HEK293 (cell line): ENCODE measurements at regions not wholly inside any gene's neighbourhood (a gene's known extent, or its start where the extent isn't known, plus 50 kb on each side); places are given as distances from the start of the nearest gene placed in this dataset.

Source experiments
- CTCF ChIA-PET: fragments of 350-600 bp; formaldehyde crosslinking; extraction: SDS; loops from one replicate; lab custom pipeline; 2021; ENCODE audit warnings: antibody characterized with exemption; lab: Yijun Ruan, JAX
- POLR2A ChIA-PET: fragments of 300-600 bp; formaldehyde crosslinking; extraction: SDS; loops from one replicate; lab custom pipeline; 2020; ENCODE audit warnings: antibody characterized with exemption, inconsistent platforms; lab: Yijun Ruan, JAX
- H3K27ac ChIP-seq: fragments of 200-500 bp; sonication (Bioruptor generic); 2 replicates; pipeline ENCODE4 v1.5.1; 2014; ENCODE audit warnings: low read depth, low read length, control low read depth, inconsistent platforms; ENCODE audit errors: extremely low read depth
- H3K36me3 ChIP-seq, 2 experiments: fragments of 200-500 bp in 1 of 2; sonication (Bioruptor generic) in 1 of 2; 1 replicate in 1 of 2; 2 replicates in 1 of 2; pipeline ENCODE4 v1.5.1; 2014 to 2017; ENCODE audit warnings: inconsistent platforms in 2 of 2, low read length in 2 of 2; ENCODE audit not compliant: control insufficient read depth in 2 of 2, insufficient read depth in 1 of 2
- H3K4me1 ChIP-seq: fragments of 200-500 bp; sonication (Bioruptor generic); 2 replicates; pipeline ENCODE4 v1.5.1; 2014; ENCODE audit warnings: mild to moderate bottlenecking, low read length, inconsistent platforms; ENCODE audit not compliant: control insufficient read depth, insufficient read depth
- H3K4me3 ChIP-seq: 2 replicates; pipeline ENCODE4 v1.5.1; 2011; ENCODE audit warnings: low read depth, mild to moderate bottlenecking, control low read depth, low read length, moderate library complexity
- H3K9me3 ChIP-seq: fragments of 200-500 bp; sonication (Bioruptor generic); 2 replicates; pipeline ENCODE4 v1.5.1; 2014; ENCODE audit warnings: low read depth, low read length, inconsistent platforms; ENCODE audit not compliant: control insufficient read depth, insufficient read depth
- BCL11B ChIP-seq: fragments of 450-650 bp; formaldehyde crosslinking; IDR thresholded peaks from 2 replicates; pipeline ENCODE4 v1.5.1; 2016; ENCODE audit warnings: low read depth, missing biosample characterization, missing genetic modification characterization
- FEZF1 ChIP-seq: fragments of 450-650 bp; formaldehyde crosslinking; IDR thresholded peaks from 2 replicates; pipeline ENCODE4 v1.5.1; 2016; ENCODE audit warnings: missing biosample characterization, missing genetic modification characterization
- GLIS2 ChIP-seq: fragments of 450-650 bp; formaldehyde crosslinking; IDR thresholded peaks from 2 replicates; pipeline ENCODE4 v1.5.1; 2016; ENCODE audit warnings: missing biosample characterization, missing genetic modification characterization
- HOXC10 ChIP-seq: sonication (generic); formaldehyde crosslinking; IDR thresholded peaks from 2 replicates; pipeline ENCODE4 v1.8.1; 2023; ENCODE audit warnings: mild to moderate bottlenecking, missing genetic modification reagents
- KLF1 ChIP-seq: fragments of 450-650 bp; formaldehyde crosslinking; IDR thresholded peaks from 2 replicates; pipeline ENCODE4 v1.5.1; 2016; ENCODE audit warnings: missing biosample characterization, missing genetic modification characterization
- KLF10 ChIP-seq: fragments of 450-650 bp; IDR thresholded peaks from 2 replicates; pipeline ENCODE4 v1.5.1; 2018; ENCODE audit warnings: missing biosample characterization, mild to moderate bottlenecking, missing genetic modification characterization
- KLF8 ChIP-seq: fragments of 450-650 bp; formaldehyde crosslinking; IDR thresholded peaks from 2 replicates; pipeline ENCODE4 v1.5.1; 2016; ENCODE audit warnings: missing biosample characterization, missing genetic modification characterization
- KLF9 ChIP-seq: fragments of 450-650 bp; formaldehyde crosslinking; IDR thresholded peaks from 2 replicates; pipeline ENCODE4 v1.5.1; 2016; ENCODE audit warnings: missing biosample characterization, missing genetic modification characterization, low read depth
- MZF1 ChIP-seq: fragments of 450-650 bp; formaldehyde crosslinking; IDR thresholded peaks from 2 replicates; pipeline ENCODE4 v1.5.1; 2017; ENCODE audit warnings: missing biosample characterization, missing genetic modification characterization, borderline replicate concordance
- SCRT2 ChIP-seq: fragments of 450-650 bp; formaldehyde crosslinking; IDR thresholded peaks from 2 replicates; pipeline ENCODE4 v1.5.1; 2016; ENCODE audit warnings: missing biosample characterization, missing genetic modification characterization
- TCF7L2 ChIP-seq: IDR thresholded peaks from 2 replicates; pipeline ENCODE4 v1.6.1; 2011; ENCODE audit warnings: low read depth, mild to moderate bottlenecking, inconsistent platforms, low read length, moderate library complexity, borderline replicate concordance
- ZBTB21 ChIP-seq: fragments of 450-650 bp; formaldehyde crosslinking; IDR thresholded peaks from 2 replicates; pipeline ENCODE4 v1.5.1; 2017; ENCODE audit warnings: missing biosample characterization, missing genetic modification characterization
- ZFHX2 ChIP-seq: fragments of 450-650 bp; formaldehyde crosslinking; conservative IDR thresholded peaks from 2 replicates; pipeline ENCODE4 v1.5.1; 2016; ENCODE audit warnings: missing biosample characterization, missing genetic modification characterization
- ZFP69B ChIP-seq: fragments of 450-650 bp; formaldehyde crosslinking; IDR thresholded peaks from 2 replicates; pipeline ENCODE4 v1.5.1; 2016; ENCODE audit warnings: missing biosample characterization, missing genetic modification characterization
- ZNF157 ChIP-seq: fragments of 450-650 bp; formaldehyde crosslinking; IDR thresholded peaks from 2 replicates; pipeline ENCODE4 v1.5.1; 2016; ENCODE audit warnings: missing biosample characterization, missing genetic modification characterization
- ZNF391 ChIP-seq: fragments of 450-650 bp; formaldehyde crosslinking; IDR thresholded peaks from 2 replicates; pipeline ENCODE4 v1.5.1; 2016; ENCODE audit warnings: low read depth, missing biosample characterization, missing genetic modification characterization, borderline replicate concordance
- ZNF404 ChIP-seq: fragments of 450-650 bp; formaldehyde crosslinking; IDR thresholded peaks from 2 replicates; pipeline ENCODE4 v1.5.1; 2017; ENCODE audit warnings: missing biosample characterization, missing genetic modification characterization
- ZNF514 ChIP-seq: fragments of 450-650 bp; formaldehyde crosslinking; IDR thresholded peaks from 2 replicates; pipeline ENCODE4 v1.5.1; 2016; ENCODE audit warnings: missing biosample characterization, missing genetic modification characterization
- ZNF558 ChIP-seq: fragments of 450-650 bp; formaldehyde crosslinking; IDR thresholded peaks from 2 replicates; pipeline ENCODE4 v1.5.1; 2016; ENCODE audit warnings: missing biosample characterization, missing genetic modification characterization
- ZNF600 ChIP-seq: fragments of 450-650 bp; formaldehyde crosslinking; IDR thresholded peaks from 2 replicates; pipeline ENCODE4 v1.5.1; 2016; ENCODE audit warnings: missing biosample characterization, missing genetic modification characterization
- ZNF664 ChIP-seq: fragments of 450-650 bp; formaldehyde crosslinking; IDR thresholded peaks from 2 replicates; pipeline ENCODE4 v1.5.1; 2016; ENCODE audit warnings: missing biosample characterization, missing genetic modification characterization
- ZNF677 ChIP-seq: fragments of 450-650 bp; IDR thresholded peaks from 2 replicates; pipeline ENCODE4 v1.5.0; 2018; ENCODE audit warnings: missing biosample characterization, mild to moderate bottlenecking, missing genetic modification characterization, moderate library complexity
- ZNF837 ChIP-seq: fragments of 450-650 bp; formaldehyde crosslinking; IDR thresholded peaks from 2 replicates; pipeline ENCODE4 v1.5.1; 2016; ENCODE audit warnings: missing biosample characterization, missing genetic modification characterization
- TF ChIP-seq, protein P1 (sequence below): fragments of 450-650 bp; formaldehyde crosslinking; IDR thresholded peaks from 2 replicates; pipeline ENCODE4 v1.5.1; 2017; ENCODE audit warnings: missing biosample characterization, missing genetic modification characterization
- TF ChIP-seq, protein P2 (sequence below): fragments of 450-650 bp; formaldehyde crosslinking; IDR thresholded peaks from 2 replicates; pipeline ENCODE4 v1.5.1; 2016; ENCODE audit warnings: missing biosample characterization, missing genetic modification characterization
- TF ChIP-seq, protein P3 (sequence below): fragments of 450-650 bp; formaldehyde crosslinking; IDR thresholded peaks from 2 replicates; pipeline ENCODE4 v1.5.1; 2016; ENCODE audit warnings: missing biosample characterization, missing genetic modification characterization

DNA sequence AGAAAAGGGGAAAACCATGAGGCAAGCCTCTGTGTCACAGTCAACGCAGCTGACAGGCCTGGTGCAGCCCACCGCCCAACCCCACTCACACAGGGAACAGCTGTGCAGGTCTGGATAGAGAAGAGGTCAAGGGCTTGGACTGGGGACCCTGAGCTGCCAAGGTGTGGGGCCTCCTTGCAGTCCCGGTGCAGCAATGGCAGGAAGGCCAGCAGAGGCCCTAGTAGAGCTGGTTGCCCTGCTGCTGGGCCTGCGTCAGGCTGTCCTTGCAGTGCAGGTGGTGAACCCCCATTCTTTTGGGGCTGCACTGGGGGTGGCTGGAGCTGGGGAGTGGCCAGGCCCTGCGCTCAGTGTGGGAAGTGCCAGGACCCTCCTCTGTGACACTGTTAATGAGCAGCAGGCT is 482.0 kb downstream of the SMARCA1 start:
- TF ChIP-seq, protein P1, sequence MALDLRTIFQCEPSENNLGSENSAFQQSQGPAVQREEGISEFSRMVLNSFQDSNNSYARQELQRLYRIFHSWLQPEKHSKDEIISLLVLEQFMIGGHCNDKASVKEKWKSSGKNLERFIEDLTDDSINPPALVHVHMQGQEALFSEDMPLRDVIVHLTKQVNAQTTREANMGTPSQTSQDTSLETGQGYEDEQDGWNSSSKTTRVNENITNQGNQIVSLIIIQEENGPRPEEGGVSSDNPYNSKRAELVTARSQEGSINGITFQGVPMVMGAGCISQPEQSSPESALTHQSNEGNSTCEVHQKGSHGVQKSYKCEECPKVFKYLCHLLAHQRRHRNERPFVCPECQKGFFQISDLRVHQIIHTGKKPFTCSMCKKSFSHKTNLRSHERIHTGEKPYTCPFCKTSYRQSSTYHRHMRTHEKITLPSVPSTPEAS (tag by site-specific recombination): no peak
- no peak for TF ChIP-seq ZNF664
- no peak overlapping the region for H3K4me3 ChIP-seq
- H3K4me1 ChIP-seq: no peaks in the 10 kb centered on the region
- no peak overlapping the region for H3K27ac ChIP-seq
- ChIA-PET POLR2A (no interaction called here), CTCF (interaction anchor here (0.6 kb wide), 1 partner anchor 225 kb away, joined by 3 read pairs; no protein-coding TSS in a partner anchor)
- H3K9me3 ChIP-seq: no peaks in the 10 kb centered on the region
- no peaks in the 10 kb centered on the region for H3K36me3 ChIP-seq

DNA sequence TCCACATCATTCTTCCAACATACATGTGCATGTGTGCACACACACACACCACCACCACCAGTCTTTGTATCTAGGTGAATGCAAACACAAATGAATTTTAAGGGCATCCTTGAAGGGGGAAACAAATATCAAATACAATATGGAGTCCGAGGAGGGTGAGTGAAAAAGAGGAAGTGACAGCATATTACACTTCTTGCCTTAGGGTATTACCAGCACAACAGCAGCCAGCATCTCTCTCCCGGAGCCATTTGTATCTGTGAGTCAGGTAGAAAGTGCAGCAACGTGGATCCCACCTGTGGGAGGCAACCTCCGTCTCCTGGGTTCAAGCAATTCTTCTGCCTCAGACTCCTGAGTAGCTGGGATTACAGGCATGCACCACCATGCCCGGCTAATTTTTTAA is 483.2 kb downstream of the SMARCA1 start:
- ChIA-PET POLR2A (no interaction called here), CTCF (no interaction called here)
- H3K4me1 ChIP-seq: no peaks in the 10 kb centered on the region
- H3K9me3 ChIP-seq: no peaks in the 10 kb centered on the region
- no peak for TF ChIP-seq KLF8 (tag by site-specific recombination)
- TF ChIP-seq, all 188 proteins: peak for 0
- Histone ChIP-seq H3K27ac (no peak overlapping the region), H3K36me3 (no peaks in the 10 kb centered on the region), H3K4me3 (no peak overlapping the region)

DNA sequence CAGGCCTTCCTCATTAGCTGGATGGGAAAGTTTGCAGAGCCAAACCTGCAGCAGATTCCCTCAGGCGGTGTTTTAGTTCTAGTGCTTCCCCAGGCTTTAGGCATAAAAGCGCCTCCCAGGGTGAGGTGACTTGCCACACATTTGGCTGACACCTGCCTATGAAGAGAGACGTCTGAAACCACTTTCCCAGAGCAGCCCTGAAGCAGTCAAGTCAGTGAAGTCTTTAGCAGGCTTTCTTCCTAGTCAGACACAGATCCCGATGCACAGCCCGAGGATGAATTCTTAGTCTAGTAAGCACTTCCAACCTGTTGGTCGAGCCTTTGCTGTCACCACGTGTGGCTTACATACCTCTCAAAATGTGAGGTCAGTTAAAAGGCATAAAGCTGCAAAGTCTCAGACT is 484.1 kb downstream of the SMARCA1 start:
- CTCF ChIA-PET: no interaction called here
- H3K36me3 ChIP-seq: no peaks in the 10 kb centered on the region
- POLR2A ChIA-PET: no interaction called here
- H3K9me3 ChIP-seq: no peaks in the 10 kb centered on the region
- no peak overlapping the region for H3K4me3 ChIP-seq
- TF ChIP-seq ZNF558 (tag by site-specific recombination): no peak
- no peak for TF ChIP-seq HOXC10 (CRISPR knock-in tag)
- TF ChIP-seq TCF7L2: no peak
- TF ChIP-seq ZBTB21 (tag by site-specific recombination): no peak
- no peak for TF ChIP-seq ZNF514 (tag by site-specific recombination)
- TF ChIP-seq, protein P2, sequence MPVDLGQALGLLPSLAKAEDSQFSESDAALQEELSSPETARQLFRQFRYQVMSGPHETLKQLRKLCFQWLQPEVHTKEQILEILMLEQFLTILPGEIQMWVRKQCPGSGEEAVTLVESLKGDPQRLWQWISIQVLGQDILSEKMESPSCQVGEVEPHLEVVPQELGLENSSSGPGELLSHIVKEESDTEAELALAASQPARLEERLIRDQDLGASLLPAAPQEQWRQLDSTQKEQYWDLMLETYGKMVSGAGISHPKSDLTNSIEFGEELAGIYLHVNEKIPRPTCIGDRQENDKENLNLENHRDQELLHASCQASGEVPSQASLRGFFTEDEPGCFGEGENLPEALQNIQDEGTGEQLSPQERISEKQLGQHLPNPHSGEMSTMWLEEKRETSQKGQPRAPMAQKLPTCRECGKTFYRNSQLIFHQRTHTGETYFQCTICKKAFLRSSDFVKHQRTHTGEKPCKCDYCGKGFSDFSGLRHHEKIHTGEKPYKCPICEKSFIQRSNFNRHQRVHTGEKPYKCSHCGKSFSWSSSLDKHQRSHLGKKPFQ (tag by site-specific recombination): no peak
- TF ChIP-seq ZNF157 (tag by site-specific recombination): no peak
- no peak for TF ChIP-seq SCRT2 (tag by site-specific recombination)
- no peak for TF ChIP-seq ZNF837 (tag by site-specific recombination)
- no peak overlapping the region for H3K27ac ChIP-seq
- H3K4me1 ChIP-seq: no peaks in the 10 kb centered on the region

DNA sequence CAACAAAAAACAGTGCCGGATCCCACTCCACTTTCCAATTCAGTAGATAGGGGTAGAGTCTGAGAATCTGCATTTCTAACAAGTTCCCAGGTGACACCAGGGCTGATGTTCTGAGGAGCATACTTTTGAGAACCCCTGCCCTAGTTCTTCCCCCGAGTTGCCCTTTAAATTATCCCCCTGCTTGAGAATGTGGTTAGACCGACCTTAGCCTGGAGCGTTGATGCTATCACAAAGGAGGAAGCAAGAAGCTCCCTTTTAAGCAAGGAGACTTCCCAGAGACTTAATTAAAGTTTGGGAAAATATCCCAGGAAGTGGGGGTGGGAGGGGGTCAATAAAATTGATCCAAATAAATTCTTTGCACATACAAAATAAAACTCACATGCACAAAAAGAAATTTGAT is 485.9 kb downstream of the SMARCA1 start:
- Histone ChIP-seq H3K9me3 (no peaks in the 10 kb centered on the region), H3K27ac (no peak overlapping the region), H3K4me3 (no peak overlapping the region), H3K4me1 (no peaks in the 10 kb centered on the region), H3K36me3 (no peaks in the 10 kb centered on the region)
- CTCF ChIA-PET: no interaction called here
- POLR2A ChIA-PET: no interaction called here
- TF ChIP-seq GLIS2 (tag by site-specific recombination) (no peak), KLF9 (tag by site-specific recombination) (no peak), ZNF600 (tag by site-specific recombination) (no peak), BCL11B (no peak), ZBTB21 (tag by site-specific recombination) (no peak), ZNF404 (tag by site-specific recombination) (no peak), FEZF1 (tag by site-specific recombination) (no peak), MZF1 (tag by site-specific recombination) (no peak), ZFHX2 (tag by site-specific recombination) (no peak), ZFP69B (tag by site-specific recombination) (no peak), ZNF391 (tag by site-specific recombination) (no peak), KLF1 (tag by site-specific recombination) (no peak), KLF10 (tag by site-specific recombination) (no peak), ZNF677 (tag by site-specific recombination) (no peak)
- TF ChIP-seq, protein P3, sequence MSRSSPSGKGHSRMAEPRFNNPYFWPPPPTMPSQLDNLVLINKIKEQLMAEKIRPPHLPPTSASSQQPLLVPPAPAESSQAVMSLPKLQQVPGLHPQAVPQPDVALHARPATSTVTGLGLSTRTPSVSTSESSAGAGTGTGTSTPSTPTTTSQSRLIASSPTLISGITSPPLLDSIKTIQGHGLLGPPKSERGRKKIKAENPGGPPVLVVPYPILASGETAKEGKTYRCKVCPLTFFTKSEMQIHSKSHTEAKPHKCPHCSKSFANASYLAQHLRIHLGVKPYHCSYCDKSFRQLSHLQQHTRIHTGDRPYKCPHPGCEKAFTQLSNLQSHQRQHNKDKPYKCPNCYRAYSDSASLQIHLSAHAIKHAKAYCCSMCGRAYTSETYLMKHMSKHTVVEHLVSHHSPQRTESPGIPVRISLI: no peak
